ENCODE measurements at regions not wholly inside any gene's neighbourhood (a gene's known extent, or its start where the extent isn't known, plus 50 kb on each side); places are given as distances from the start of the nearest gene placed in this dataset.

DNA sequence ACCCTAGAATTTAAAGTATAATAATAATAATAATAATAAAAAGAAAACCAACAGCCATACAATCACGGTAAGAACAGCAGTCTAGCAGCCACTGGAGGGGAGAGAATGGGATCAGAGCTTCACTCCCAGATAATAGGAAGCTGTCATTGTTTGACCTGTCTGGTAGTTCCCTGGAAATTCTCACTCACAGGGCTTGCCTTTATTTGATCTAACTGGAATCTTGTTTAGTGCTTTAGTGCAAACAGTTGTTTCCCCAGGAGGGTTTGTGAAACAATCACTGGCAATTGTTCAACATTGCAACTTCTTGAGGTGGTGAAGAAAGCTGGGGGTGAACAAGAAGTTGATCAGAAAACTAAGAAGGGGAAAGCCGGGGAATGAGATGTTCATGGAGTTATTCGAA, 68.7 kb upstream of the PTCSC3 start:
- DNase-seq (ENCODE audit: low spot score), result no peak

- DNase-seq (ENCODE audit: low spot score), result no peak
These were observed 66.7 kb upstream of the PTCSC3 start for GRCh38 chr14:36243183-36243582.

DNA sequence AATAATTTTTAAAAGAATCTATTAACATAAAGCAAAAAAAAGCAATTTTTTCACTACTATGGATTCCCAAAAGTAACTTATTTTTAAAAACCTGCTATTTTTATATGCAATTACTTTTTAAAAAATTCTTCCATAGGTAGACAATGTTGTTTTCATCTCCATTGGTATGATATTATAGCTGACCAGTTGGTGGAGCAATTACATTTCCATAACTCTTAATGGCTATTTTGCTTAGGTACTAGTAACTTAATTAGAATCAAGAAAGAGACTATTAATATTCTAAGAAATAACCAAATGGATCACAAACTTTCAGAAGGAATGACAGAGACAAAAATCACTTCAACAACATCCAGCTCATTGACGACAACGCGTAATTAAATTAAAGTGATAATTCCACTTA, 64.7 kb upstream of the PTCSC3 start:
- DNase-seq (ENCODE audit: low spot score), result no peak

DNA sequence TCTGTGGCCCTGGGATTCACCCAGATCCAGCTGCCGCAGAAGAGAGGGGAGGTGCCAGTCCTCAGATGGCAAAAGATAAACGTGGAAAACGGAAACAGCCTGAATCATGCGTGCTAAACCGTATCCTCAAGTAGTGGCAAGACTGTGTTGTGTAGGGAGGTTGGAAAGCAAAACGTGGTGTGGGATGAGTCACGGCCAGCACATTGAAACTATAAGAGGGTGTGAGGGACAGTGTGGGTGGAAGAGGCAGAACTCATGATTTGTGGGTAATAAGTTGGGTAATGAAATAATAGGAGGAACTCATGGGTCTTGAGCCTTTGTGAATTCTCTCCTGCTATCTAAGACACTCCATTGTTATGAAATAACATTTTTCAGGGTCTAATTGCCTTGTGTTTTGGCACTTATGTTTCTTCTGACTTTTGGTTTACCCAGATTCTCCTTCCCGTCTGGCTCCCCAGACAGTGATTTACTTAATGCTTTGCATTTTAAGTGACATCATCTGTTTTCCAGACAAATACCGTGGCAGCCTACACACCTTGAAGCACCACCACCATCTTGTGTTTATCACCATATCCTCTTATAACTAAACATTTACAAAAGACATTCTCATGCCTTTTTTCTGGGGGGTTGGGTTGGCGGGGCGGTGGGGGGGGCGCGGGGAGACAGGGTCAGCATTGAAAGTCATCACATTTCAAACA, 62.3 kb upstream of the PTCSC3 start:
- peak; percentile 57 for DNase-seq (ENCODE audit: low spot score)

GRCh38 chr14:36233217-36233616, 56.7 kb upstream of the PTCSC3 start:
- no peak for DNase-seq (ENCODE audit: low spot score)

GRCh38 chr14:36229262-36229661, 52.7 kb upstream of the PTCSC3 start:
- DNase-seq (ENCODE audit: low spot score), result no peak

- DNase-seq (ENCODE audit: low spot score), result no peak
These were observed 51.3 kb upstream of the PTCSC3 start for GRCh38 chr14:36227802-36228201.

GRCh38 chr14:36227344-36227743, 50.8 kb upstream of the PTCSC3 start:
- DNase-seq (ENCODE audit: low spot score), result no peak
